Fibroblast of skin of right biceps (primary cell): ENCODE measurements at regions not wholly inside any gene's neighbourhood (a gene's known extent, or its start where the extent isn't known, plus 50 kb on each side); places are given as distances from the start of the nearest gene placed in this dataset.

Experiments used
- DNase-seq: peaks from one replicate; pipeline ENCODE4 v3.0.0-alpha.2; 2013

DNA sequence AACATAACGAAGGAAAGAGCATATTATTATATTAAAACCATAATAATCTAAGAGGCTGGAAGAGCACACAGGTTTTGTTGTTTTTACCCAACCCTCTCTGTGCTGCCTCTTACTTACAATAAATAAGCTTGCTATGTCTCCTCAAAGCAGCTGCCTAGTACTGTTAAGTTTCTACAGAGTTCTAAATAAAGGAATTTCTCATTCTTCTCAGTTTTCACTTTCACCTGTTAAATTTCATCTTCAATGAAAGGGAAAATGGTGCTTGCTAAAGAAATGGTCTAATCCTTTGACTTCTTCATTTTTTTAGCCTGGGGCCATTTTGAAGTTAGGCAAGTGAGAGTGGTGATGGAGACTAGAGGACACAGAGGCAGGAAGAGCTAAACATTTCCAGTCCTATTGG is 396.1 kb downstream of the MAN2A1 start:
- DNase-seq, result no peak

DNA sequence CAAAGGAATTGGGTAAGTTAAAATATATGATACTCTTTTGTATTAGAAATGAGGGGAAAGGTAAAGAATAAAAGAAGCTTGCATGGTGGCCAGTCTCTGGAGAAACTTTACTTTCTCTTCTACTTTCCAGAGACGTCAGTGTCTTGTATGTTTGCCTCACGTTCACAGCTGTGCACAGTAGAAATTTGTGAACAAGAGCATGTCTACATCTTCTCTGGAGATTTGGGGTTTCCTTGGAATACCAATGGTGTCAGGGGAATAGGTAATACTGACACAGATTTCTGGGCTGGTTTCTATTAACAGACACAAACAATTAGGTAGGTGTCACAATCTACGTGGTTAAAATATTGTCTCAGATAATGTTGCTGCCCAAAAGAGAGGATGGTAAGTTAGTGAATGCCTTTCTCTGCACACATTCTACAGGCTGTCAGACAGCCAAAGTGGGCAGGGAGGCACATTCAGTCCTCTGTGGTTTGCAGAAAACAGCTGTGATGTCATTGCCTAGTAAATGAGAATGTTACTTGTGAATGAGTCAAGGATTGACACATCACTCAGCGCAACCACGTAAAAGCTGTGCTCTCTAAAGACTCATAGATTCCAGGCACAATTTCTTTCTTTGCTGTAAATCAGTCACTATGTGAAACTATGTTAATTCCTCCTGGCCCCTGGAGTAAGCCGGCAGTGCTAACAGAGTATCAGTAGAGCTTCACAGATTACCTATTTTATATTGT is 397.1 kb downstream of the MAN2A1 start:
- peak; percentile 96 for DNase-seq

DNA sequence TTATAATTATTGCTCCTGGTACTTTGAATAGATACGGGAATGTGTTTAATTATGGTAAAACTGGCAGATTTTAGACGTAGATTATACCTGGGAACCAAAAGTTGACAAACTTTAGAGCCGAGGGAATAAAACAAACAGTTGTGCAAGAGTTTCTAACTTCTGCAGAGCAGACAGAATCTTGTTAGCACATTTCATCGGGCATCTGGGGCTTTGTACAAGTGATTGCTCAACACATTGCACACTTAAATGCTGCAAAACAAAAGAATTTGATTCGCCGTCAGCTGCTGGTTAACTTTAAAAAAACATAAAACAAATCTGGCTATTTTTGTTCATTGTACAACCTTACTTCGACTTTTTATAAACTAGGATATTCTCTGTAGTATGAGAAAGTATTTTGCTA is 398.1 kb downstream of the MAN2A1 start:
- DNase-seq, result peak; percentile 36

DNA sequence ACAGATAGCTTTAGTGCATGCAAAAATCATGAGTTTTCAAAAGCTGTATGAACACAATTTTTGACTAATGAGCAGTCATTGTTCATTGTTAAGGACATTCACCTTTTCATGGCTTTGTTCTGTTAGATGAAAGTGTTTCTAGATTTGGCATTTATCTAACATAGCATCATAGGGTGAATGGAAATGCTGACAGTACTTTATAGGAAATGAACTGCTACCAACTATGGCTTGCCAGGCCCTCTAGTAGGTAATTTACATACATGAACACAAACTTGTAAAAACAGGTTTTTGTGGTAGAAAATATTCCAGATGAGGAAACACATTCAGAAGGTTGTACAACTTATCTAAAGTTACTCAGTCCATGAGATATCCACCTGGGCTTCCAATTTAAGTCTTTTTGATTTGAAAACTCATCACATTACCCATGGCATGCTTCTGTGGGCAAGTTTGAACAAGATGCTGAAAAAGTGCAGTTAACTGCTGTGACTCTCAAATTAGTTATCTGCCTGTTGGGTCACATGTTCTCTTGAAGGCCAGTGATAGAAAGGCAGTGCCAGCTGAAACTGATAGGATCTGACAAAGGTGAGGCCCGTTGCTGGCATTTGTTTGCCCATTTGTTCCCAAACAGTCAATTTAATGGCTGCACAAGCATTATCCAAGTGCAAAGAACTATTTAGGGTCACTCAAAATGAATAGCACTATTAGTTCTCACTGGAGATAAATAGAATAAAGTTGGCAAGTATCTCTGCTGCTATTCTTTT is 399.1 kb downstream of the MAN2A1 start:
- no peak for DNase-seq

DNA sequence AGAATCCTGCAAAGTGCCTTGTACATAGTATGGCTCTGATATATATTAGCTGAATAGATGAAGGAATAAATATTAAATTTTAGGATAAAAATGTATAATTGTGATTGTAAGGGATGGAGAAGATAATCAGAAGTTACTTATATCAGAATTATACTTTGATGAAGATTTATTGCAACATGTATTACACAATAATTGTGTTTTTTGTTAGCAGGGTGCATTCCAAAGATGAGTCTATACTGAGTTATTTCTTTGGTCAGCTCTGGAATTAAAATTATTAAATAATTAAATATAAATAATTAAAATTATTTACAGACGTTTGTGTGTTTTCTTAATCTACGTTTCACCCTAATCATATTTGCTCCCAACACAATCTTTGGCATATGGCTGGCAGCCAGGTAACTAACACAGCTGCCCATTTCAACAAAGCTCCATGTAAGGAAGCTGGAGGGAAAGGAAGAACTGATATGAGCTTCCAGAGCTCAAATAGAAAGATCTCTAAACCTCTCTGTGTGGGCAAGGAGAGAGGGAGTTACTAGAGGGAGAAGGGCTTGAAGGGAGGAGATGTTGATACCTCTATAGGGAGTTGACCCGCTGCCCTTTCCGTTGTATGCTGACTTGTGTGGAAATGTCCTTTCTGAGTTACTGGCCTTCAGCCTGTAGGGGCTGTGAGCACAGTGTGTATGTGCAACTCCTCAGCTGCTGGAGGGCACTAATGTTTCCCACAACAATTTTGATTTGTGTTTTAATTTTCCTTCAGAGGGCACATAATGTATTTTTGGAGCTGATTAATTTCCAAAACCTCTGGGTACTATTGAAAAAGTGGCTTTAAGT is 403.4 kb downstream of the MAN2A1 start:
- no peak for DNase-seq

DNA sequence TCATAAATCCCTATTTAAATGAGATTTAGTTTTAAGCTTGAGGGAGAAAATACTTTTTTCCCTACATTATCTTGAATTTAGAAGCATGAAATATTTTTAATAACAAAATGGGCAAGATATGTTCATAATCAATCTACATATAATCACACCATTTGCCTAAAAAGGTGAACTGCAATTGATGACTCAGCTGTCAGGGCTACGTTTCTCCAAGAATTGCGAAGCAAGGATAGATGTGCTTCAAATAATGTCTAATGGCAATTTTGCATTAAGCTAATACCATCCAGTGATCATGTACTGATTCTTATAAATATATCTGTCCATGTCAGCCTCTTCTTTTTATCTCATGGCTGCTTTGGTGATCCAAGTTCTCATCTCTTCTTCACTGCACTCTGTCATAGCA is 404.4 kb downstream of the MAN2A1 start:
- no peak for DNase-seq

DNA sequence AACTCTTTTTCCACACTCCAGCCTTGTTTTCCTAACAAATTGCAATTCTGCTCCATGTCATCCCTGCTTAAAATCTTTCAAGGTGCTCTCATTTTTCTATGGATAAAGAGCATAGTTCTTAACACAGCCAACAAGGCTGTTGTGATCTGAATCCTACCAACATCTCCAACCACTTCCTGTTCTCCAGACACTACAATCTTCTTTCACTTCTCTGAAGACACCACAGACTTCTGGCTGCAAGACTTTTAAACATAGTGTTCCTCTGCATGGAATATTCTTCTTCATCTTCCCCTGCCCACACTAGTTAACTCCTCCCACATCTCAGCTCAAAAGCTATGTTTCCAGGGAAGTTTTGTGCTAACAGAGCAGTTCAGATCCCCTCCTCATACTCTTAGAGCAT is 404.8 kb downstream of the MAN2A1 start:
- no peak for DNase-seq

DNA sequence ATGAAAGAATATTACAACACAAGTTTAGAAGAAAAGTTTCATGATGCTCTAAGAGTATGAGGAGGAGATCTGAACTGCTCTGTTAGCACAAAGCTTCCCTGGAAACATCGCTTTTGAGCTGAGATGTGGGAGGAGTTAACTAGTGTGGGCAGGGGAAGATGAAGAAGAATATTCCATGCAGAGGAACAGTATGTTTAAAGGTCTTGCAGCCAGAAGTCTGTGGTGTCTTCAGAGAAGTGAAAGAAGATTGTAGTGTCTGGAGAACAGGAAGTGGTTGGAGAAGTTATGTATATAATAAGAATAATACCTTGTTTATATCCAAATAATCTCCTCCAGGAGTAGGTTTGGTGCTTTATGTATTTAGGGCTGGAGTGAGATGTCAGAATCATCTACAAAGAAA is 406.7 kb downstream of the MAN2A1 start:
- no peak for DNase-seq

DNA sequence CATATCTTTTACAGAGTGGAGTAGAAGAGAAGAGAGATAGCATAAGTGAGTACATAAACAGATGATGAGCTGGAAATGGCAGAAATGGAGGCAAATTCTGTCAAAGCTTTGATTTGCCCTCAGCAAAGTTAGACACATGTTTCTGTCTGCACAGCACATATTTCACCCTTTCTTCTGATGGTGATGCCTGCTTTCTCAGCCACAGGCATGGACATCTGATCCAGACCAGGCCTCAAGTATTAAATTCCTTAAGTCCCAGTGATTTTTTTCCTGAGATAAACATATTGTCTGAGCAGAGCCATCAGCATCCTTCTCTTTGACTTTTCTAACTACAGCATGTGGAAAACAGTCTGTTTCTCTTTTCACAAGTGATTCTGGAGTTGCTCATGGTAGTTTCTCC is 409.8 kb downstream of the MAN2A1 start:
- DNase-seq, result no peak

DNA sequence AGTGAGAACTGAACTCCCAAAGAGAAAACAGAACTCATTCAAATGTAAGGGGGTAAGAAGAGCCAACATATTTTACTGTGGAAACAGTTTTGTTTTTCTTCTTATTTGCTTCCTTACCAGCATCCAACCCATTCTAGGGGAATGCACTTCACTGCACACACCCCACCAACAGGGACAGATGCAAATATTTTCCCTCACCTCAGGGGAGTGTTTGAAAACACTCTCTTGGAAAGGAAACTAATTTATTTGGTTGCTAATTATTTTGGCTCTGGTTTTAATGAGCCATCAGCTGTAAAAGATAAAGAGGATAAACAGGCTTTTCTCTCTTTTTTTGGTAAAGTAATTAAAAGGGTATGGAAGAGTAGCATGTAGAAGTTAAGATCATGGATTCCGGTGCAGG is 413.4 kb downstream of the MAN2A1 start:
- no peak for DNase-seq

DNA sequence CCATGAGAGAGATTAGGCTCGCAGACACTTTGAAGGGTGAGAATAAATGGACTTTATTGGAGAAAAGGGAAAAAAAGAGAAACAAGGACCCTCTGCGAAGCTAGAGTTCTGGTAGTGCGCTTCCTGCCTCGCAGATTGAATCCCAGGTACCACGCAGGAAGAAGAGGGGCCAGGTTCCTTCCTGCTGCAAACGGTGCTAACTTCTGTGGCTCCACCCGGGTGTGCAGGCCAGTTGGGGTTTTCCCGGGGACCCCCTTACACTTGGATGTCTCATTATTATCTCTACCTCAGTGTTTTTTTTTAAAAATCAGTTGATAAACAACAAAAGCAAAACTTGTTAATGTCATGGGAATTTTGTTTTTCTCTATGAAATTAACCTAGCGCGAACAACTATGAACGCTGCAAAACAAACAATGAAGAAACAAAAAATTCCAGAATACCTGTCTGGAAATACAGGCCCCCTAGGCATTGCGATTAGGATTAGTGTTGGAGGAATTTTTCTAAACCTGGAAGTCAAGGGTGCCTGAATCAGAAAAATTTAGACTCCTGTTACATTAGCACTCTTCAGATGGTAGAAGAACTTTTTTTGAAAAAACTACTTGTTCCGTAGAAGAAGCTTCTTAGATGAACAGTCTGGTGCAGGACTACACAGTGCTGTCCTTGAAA is 414.5 kb downstream of the MAN2A1 start:
- no peak for DNase-seq

DNA sequence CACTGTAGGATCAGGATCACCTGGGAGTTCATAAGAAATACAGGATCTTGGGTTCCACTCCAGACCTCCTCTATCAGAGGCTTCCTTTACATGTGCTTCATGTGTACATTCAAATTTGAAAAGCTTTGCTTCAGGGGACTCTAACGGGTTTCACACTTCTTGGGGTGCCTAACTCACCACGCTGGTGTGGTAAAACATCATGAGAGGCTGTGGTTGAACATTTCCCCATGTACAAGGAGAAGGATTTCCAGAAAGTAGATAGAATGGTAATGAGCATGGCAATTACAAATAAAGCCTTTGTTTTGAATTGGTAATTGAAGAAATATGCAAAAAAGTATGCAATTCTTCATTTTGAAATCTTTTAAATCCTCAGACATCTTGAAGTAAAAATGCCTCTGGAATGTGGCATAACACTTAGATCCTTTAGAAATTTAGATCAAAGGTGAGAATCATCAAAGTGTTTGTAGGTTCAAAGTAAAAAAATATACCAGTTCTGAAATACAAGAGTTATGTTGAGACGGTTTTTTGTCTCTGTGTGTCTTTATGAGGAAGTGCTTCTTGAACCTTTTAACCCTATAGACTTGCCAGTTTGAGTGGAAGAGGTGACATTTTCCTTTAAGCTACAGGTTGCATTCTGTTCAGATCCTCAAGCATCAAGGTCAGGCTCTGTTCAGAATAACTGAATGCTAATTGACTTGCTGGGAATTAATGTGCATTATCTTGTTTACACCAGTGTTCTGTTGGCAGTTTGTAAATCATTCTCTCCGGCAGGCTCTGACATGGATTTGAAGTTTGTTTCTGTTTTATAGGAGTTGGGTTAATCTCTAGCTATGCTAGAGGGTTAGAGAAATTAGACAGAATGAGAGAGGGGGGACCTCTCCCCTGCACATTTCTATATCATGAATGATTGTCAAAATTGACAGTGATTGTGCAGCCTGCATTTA is 415.3 kb downstream of the MAN2A1 start:
- peak; percentile 24 for DNase-seq

DNA sequence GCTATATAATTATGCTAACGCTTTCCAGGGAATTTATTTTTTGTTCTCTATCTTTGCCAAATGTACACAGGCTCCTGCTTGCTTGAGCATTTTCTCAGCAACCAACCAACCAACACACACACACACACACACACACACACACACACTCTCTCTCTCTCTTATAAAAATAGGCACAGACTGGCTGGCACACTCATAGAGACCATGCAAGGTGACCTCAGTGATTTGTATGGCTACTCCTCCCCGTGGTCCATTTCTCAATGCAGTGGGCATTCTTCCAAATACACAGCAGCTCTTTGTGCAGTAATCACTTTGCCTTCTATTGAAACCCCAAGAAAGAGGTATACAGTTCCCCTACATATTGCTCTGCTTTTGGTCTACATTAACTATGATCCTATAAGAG is 416.0 kb downstream of the MAN2A1 start:
- DNase-seq, result peak; percentile 26

DNA sequence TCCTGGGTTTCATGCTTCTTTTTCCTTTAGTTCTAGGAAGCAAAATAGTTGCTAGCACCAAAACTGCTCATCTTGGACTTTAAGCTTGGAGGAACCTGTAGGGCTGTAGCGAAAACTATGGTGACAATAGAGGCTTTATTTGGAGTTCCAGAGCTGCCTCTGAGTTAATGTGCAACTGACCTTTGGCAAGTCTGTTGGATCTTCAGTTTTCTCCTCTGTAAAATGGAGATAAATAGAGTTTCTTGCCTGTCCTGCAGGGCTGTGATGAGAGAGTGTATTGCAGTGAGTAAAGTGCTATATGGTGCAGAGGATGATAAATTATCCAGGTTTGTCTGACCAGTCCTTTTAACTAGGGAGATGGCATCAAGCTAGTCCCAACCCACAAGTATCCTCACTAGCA is 417.0 kb downstream of the MAN2A1 start:
- DNase-seq, result no peak

DNA sequence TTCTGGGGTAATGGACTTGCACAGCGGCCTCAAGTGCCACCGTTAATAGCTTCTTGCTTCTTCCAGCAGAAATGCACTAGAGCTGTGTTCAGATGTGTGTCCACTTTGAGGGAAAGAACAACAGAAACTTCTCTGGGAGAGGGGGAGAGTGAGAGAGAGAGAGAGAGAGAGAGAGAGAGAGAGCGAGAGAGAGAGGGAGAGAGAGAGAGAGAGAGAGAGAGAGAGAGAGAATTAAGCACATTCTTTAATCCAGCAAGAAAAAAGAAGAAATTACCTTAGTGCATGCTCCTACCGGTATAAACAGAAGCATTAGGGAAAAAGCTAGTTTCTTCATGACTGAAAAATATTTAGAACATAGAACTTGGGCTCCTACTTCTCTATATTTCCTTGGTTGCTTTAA is 418.8 kb downstream of the MAN2A1 start:
- no peak for DNase-seq

DNA sequence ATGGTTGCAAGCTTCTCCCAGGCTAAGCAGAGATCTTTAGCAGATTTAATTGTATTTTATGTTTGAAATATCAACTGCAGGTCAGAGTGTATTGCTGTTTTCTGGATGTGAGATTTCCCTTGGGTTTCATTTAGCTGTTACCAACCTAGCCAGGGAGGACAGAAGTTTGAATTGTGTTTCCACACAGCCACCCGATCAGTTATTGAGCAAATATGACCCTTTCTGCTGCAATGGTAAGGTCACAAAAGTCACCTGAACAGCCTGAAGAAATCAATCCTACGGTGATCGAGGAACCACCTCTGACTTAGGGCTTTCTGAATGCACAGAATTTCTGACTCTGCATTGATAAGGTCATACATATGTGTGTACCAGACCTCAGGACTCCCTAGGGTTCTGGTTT is 419.9 kb downstream of the MAN2A1 start:
- no peak for DNase-seq

DNA sequence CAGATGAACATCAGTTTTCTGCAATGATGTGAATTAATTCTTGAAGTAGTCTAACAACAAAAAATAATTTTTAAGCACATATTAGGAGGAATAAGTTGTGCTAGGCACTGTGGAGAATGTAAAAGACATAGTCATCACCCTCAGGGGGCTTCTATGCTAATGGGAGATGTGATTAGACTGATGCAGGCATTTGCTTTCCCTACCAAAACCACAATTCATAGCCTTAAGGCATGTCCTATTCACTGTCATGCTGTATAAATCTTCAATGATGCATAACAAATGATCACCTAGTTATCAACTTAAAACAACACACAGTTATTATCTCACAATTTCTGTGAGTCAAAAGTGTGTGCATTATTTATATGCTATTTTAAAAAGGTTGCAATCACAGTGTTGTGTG is 422.6 kb downstream of the MAN2A1 start:
- no peak for DNase-seq

DNA sequence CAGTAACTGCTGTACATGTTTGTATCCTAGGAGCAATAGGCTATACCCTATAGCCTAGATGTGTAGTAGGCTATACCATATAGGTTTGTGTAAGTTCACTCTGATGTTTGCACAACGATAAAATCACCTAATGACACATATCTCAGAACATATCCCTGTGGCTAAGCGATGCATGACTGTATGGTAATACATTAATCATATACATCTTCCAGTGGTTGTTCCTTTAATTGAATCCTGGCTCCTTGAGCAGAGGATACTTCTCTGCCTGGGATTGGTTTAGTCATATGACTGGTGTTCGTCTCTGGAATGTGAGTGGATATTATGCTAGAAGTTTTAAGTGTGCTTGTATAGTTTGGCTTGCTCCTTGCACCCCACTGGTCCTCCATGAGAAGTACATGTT is 425.8 kb downstream of the MAN2A1 start:
- peak; percentile 74 for DNase-seq

DNA sequence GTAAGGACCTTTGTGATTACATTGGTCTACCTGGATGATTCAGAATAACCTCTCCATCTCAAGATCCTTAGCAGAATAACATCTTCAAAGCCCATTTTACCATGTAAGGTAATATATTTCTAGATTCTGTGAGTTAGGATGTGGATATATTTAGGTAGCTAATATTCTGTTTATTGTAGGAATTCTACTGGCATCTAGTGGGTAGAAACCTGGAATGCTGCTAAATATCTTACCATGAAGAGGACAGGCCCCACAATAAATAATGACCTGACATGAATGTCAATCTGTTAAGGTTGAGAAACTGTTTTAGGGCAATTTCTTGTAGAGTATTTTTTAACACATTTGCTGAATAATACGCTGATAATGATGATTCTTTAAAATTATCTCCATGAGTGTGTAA is 426.8 kb downstream of the MAN2A1 start:
- no peak for DNase-seq

DNA sequence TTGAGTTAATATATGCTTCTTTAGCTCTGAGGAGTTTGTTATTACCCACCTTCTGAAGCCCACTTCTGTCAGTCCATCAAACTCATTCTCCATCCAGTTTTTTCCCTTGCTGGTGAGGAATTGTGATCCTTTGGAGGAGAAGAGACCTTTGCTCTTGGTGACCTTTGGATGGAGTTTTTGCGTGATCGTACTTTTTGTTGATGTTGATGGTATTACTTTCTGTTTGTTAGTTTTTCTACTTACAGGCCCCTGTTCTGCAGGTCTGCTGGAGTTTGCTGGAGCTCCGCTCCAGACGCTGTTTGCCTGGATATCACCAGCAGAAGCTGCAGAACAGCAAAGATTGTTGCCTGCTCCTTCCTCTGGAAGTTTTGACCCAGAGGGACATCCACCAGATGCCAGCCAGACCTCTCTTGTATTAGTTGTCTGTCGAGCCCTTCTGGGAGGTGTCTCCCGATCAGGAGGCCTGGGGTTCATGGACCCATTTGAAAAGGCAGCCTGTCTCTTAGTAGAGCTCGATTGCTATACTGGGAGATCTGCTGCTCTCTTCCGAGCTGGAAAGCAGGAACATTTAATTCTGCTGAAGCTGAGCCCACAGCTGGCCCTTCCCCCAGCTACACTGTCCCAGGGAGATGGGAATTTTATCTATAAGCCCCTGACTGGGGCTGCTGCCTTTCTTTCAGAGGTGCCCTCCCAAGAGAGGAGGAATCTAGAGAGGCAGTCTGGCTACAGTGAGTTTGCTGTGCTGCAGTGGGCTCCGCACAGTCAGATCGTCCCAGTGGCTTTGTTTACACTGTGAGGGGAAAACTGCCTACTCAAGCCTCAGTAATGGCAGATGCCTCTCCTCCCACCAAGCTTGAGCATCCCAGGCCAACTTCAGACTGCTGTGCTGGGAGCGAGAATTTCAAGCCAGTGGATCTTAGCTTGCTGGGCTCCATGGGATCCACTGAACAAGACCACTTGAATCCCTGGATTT is 445.5 kb downstream of the MAN2A1 start:
- no peak for DNase-seq

DNA sequence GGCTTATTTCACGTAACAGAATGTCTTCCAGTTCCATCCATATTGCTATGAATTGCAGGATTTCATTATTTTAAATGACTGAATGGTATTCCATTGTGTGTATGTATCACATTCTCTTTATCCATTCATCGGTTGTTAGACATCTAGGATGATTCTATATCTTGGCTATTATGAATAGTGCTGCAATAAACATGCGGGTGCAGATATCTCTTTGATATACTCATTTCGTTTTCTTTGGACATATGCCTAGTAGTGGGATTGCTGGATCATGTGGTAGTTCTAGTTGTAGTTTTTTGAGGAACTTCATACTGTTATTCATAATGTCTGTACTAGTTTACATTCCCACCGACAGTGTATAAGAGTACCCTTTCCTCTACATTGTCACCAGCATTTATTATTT is 460.5 kb downstream of the MAN2A1 start:
- peak; percentile 84 for DNase-seq
